ENCODE measurements at regions not wholly inside any gene's neighbourhood (a gene's known extent, or its start where the extent isn't known, plus 50 kb on each side); places are given as distances from the start of the nearest gene placed in this dataset.

GRCh38 chr11:91174193-91174592 lies 951.3 kb upstream of the CHORDC1 start:
- dilution Hi-C loops (cut with MboI; ENCODE audit: extremely low pct_ligation_motif_present, low sequenced_read_pairs) (no loop called here), intact Hi-C loops (cut with micrococcal nuclease) (no loop called here)
- no peak overlapping the region for H3K4me2 ChIP-seq (ENCODE audit: insufficient read depth, low read length)
- FAIRE-seq (no peak), DNase-seq (ENCODE audit: low read depth, low spot score) (no peak)
- H3K9me3 ChIP-seq (replicated peaks; ENCODE audit: control insufficient read depth, insufficient read depth, low read length): no peaks in the 10 kb centered on the region
- ChIA-PET CTCF (interaction anchor here (0.8 kb wide), 1 partner anchor 11 kb away, joined by 3 read pairs; no protein-coding TSS in a partner anchor), POLR2A (no interaction called here)
- H3K27ac ChIP-seq (ENCODE audit: insufficient read depth, low read depth, low read length): no peak overlapping the region
- no peaks in the 10 kb centered on the region for H3K36me3 ChIP-seq (ENCODE audit: control insufficient read depth in 2 of 2, extremely low read depth in 1 of 2, insufficient read depth in 2 of 2, low read length in 2 of 2)
- no peaks in the 10 kb centered on the region for H3K9me1 ChIP-seq (replicated peaks; ENCODE audit: control insufficient read depth, extremely low read depth, insufficient read depth, low read length)
- H2AFZ ChIP-seq (ENCODE audit: low read depth, low read length): no peak overlapping the region
- H3K79me2 ChIP-seq (ENCODE audit: control insufficient read depth, insufficient read depth, low read length): no peaks in the 10 kb centered on the region
- TF ChIP-seq CTCF (IDR thresholded peaks at IDR 0.05; ENCODE audit: extremely low read depth in 1 of 2, insufficient read depth in 1 of 2, low read depth in 1 of 2, low read length in 2 of 2) (no peak), GATA2 (IDR thresholded peaks at IDR 0.05; ENCODE audit: insufficient read depth, insufficient read length, low read depth, low read length) (no peak)
- no peaks in the 10 kb centered on the region for H4K20me1 ChIP-seq (replicated peaks; ENCODE audit: control insufficient read depth, extremely low read depth, insufficient read depth, low read length)
- no peaks in the 10 kb centered on the region for H3K27me3 ChIP-seq (ENCODE audit: control insufficient read depth in 2 of 2, insufficient read depth in 2 of 2, low read length in 2 of 2)
- no TSS peak for BruUV-seq (replicated peaks)
- no peak overlapping the region for H3K9ac ChIP-seq (replicated peaks; ENCODE audit: extremely low read depth, insufficient read depth, low read length)
- no peaks in the 10 kb centered on the region for H3K4me1 ChIP-seq (ENCODE audit: control insufficient read depth, extremely low read depth, insufficient read depth, low read length)
- no peak overlapping the region for H3K4me3 ChIP-seq (replicated peaks in 1 of 3; ENCODE audit: insufficient read depth in 1 of 3, low read depth in 1 of 3, low read length in 3 of 3)

DNA sequence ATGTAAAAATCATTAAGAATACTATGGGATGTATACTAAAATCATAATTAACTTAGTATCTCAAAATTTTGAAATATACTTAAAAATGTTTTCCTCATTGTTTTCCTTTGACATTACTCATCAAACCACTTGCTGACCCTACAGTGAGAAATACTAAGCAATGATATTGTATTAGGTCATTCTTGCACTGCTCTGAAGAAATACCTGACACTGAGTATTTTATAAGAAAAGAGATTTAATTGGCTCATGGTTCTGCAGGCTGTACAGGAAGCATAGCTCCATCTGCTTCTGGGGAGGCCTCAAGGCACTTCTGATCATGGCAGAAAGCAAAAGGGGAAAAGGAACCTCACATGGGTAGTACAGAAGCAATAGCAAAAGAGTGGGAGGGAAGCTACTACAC lies 950.9 kb upstream of the CHORDC1 start:
- H3K27ac ChIP-seq (ENCODE audit: insufficient read depth, low read depth, low read length): no peak overlapping the region
- H3K9ac ChIP-seq (replicated peaks; ENCODE audit: extremely low read depth, insufficient read depth, low read length): no peak overlapping the region
- no peak overlapping the region for H2AFZ ChIP-seq (ENCODE audit: low read depth, low read length)
- ChIA-PET CTCF (interaction anchor here (0.8 kb wide), 1 partner anchor 11 kb away, joined by 3 read pairs; no protein-coding TSS in a partner anchor), POLR2A (no interaction called here)
- no peaks in the 10 kb centered on the region for H3K36me3 ChIP-seq (ENCODE audit: control insufficient read depth in 2 of 2, extremely low read depth in 1 of 2, insufficient read depth in 2 of 2, low read length in 2 of 2)
- no peak for DNase-seq (ENCODE audit: low read depth, low spot score)
- TF ChIP-seq FOS (IDR thresholded peaks at IDR 0.05; ENCODE audit: borderline replicate concordance, insufficient read depth, low read length) (no peak), POLR2A (IDR thresholded peaks at IDR 0.05; ENCODE audit: low read depth, low read length) (no peak), GATA2 (IDR thresholded peaks at IDR 0.05; ENCODE audit: insufficient read depth, insufficient read length, low read depth, low read length) (no peak), EZH2 (IDR thresholded peaks at IDR 0.05; ENCODE audit: borderline replicate concordance, low read depth, low read length, severe bottlenecking) (no peak), MYC (IDR thresholded peaks at IDR 0.05; ENCODE audit: low read depth, low read length) (no peak), JUN (IDR thresholded peaks at IDR 0.05; ENCODE audit: borderline replicate concordance, insufficient read depth, insufficient read length, low read depth) (no peak), CTCF (IDR thresholded peaks at IDR 0.05; ENCODE audit: extremely low read depth in 1 of 2, insufficient read depth in 1 of 2, low read depth in 1 of 2, low read length in 2 of 2) (no peak), POLR2AphosphoS5 (IDR thresholded peaks at IDR 0.05; ENCODE audit: insufficient read depth, low read depth, low read length) (no peak)
- TF ChIP-seq, protein P1, sequence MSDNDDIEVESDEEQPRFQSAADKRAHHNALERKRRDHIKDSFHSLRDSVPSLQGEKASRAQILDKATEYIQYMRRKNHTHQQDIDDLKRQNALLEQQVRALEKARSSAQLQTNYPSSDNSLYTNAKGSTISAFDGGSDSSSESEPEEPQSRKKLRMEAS (IDR thresholded peaks at IDR 0.05; ENCODE audit: insufficient read depth, insufficient read length): no peak
- no peaks in the 10 kb centered on the region for H3K9me1 ChIP-seq (replicated peaks; ENCODE audit: control insufficient read depth, extremely low read depth, insufficient read depth, low read length)
- H3K79me2 ChIP-seq (ENCODE audit: control insufficient read depth, insufficient read depth, low read length): no peaks in the 10 kb centered on the region
- H4K20me1 ChIP-seq (replicated peaks; ENCODE audit: control insufficient read depth, extremely low read depth, insufficient read depth, low read length): no peaks in the 10 kb centered on the region
- H3K27me3 ChIP-seq (ENCODE audit: control insufficient read depth in 2 of 2, insufficient read depth in 2 of 2, low read length in 2 of 2): no peaks in the 10 kb centered on the region
- dilution Hi-C loops (cut with MboI; ENCODE audit: extremely low pct_ligation_motif_present, low sequenced_read_pairs) (no loop called here), intact Hi-C loops (cut with micrococcal nuclease) (no loop called here)
- H3K4me3 ChIP-seq (replicated peaks in 1 of 3; ENCODE audit: insufficient read depth in 1 of 3, low read depth in 1 of 3, low read length in 3 of 3): no peak overlapping the region
- no peak for FAIRE-seq
- no peak overlapping the region for H3K4me2 ChIP-seq (ENCODE audit: insufficient read depth, low read length)
- no peaks in the 10 kb centered on the region for H3K9me3 ChIP-seq (replicated peaks; ENCODE audit: control insufficient read depth, insufficient read depth, low read length)
- no peaks in the 10 kb centered on the region for H3K4me1 ChIP-seq (ENCODE audit: control insufficient read depth, extremely low read depth, insufficient read depth, low read length)
- BruUV-seq (replicated peaks): no TSS peak

Measured in endothelial cell of umbilical vein (primary cell).